ENCODE measurements at regions not wholly inside any gene's neighbourhood (a gene's known extent, or its start where the extent isn't known, plus 50 kb on each side); places are given as distances from the start of the nearest gene placed in this dataset.
A peak's percentile ranks its signal among the peaks of the same experiment; 100 is the strongest.

- no peak for TF ChIP-seq POLR2AphosphoS5 (IDR thresholded peaks at IDR 0.05)
- TF ChIP-seq, protein P1, sequence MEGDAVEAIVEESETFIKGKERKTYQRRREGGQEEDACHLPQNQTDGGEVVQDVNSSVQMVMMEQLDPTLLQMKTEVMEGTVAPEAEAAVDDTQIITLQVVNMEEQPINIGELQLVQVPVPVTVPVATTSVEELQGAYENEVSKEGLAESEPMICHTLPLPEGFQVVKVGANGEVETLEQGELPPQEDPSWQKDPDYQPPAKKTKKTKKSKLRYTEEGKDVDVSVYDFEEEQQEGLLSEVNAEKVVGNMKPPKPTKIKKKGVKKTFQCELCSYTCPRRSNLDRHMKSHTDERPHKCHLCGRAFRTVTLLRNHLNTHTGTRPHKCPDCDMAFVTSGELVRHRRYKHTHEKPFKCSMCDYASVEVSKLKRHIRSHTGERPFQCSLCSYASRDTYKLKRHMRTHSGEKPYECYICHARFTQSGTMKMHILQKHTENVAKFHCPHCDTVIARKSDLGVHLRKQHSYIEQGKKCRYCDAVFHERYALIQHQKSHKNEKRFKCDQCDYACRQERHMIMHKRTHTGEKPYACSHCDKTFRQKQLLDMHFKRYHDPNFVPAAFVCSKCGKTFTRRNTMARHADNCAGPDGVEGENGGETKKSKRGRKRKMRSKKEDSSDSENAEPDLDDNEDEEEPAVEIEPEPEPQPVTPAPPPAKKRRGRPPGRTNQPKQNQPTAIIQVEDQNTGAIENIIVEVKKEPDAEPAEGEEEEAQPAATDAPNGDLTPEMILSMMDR (IDR thresholded peaks at IDR 0.05): peak in 2 of 4 experiments; percentile 27 to 31
Observed at GRCh38 chr1:185595835-185596667, 138.1 kb upstream of the HMCN1 start.

Measured in sigmoid colon (tissue), 4 donors.